ENCODE measurements at regions not wholly inside any gene's neighbourhood (a gene's known extent, or its start where the extent isn't known, plus 50 kb on each side); places are given as distances from the start of the nearest gene placed in this dataset.

DNA sequence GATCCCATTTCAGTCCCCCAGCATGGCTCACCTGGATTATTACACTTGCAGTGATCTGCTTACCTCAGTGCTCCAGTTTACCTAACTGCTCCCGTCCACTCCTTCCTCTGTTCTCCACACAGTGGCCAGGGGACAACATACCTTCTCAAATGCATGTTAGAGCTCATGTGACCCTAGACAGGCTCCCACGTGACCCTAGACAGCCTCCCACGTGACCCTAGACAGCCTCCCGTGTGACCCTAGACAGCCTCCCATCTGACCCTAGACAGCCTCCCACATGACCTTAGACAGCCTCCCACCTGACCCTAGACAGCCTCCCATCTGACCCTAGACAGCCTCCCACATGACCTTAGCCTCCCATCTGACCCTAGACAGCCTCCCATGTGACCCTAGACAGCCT is 226.0 kb upstream of the TMEM132C start:
- no peak for TF ChIP-seq CTCF (IDR thresholded peaks at IDR 0.05; ENCODE audit: extremely low read depth in 1 of 2, insufficient read depth in 1 of 2, low read depth in 1 of 2, low read length in 2 of 2)
- no peak for TF ChIP-seq POLR2AphosphoS5 (IDR thresholded peaks at IDR 0.05; ENCODE audit: insufficient read depth, low read depth, low read length)
- TF ChIP-seq POLR2A (IDR thresholded peaks at IDR 0.05; ENCODE audit: low read depth, low read length), result no peak
- TF ChIP-seq GATA2 (IDR thresholded peaks at IDR 0.05; ENCODE audit: insufficient read depth, insufficient read length, low read depth, low read length), result no peak
- no peak for TF ChIP-seq EZH2 (IDR thresholded peaks at IDR 0.05; ENCODE audit: borderline replicate concordance, low read depth, low read length, severe bottlenecking)
- TF ChIP-seq JUN (IDR thresholded peaks at IDR 0.05; ENCODE audit: borderline replicate concordance, insufficient read depth, insufficient read length, low read depth), result no peak

Measured in endothelial cell of umbilical vein (primary cell).